ENCODE measurements at regions not wholly inside any gene's neighbourhood (a gene's known extent, or its start where the extent isn't known, plus 50 kb on each side); places are given as distances from the start of the nearest gene placed in this dataset.

GRCh38 chr3:107285197-107285596 is 92.0 kb upstream of the CCDC54 start:
- TF ChIP-seq, protein P1, sequence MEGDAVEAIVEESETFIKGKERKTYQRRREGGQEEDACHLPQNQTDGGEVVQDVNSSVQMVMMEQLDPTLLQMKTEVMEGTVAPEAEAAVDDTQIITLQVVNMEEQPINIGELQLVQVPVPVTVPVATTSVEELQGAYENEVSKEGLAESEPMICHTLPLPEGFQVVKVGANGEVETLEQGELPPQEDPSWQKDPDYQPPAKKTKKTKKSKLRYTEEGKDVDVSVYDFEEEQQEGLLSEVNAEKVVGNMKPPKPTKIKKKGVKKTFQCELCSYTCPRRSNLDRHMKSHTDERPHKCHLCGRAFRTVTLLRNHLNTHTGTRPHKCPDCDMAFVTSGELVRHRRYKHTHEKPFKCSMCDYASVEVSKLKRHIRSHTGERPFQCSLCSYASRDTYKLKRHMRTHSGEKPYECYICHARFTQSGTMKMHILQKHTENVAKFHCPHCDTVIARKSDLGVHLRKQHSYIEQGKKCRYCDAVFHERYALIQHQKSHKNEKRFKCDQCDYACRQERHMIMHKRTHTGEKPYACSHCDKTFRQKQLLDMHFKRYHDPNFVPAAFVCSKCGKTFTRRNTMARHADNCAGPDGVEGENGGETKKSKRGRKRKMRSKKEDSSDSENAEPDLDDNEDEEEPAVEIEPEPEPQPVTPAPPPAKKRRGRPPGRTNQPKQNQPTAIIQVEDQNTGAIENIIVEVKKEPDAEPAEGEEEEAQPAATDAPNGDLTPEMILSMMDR (IDR thresholded peaks at IDR 0.05), result no peak
- TF ChIP-seq POLR2A (IDR thresholded peaks at IDR 0.05), result no peak

Data from Peyer's patch (tissue), 4 donors.